BE2C (cell line): ENCODE measurements at regions not wholly inside any gene's neighbourhood (a gene's known extent, or its start where the extent isn't known, plus 50 kb on each side); places are given as distances from the start of the nearest gene placed in this dataset.

Source experiments
- DNase-seq: peaks from one replicate; pipeline ENCODE4 v3.0.0-alpha.2; 2020
- H3K27me3 ChIP-seq: fragments of 250-450 bp; sonication (Bioruptor Pico); 2 replicates; pipeline ENCODE4 v1.5.1; 2020; ENCODE audit warnings: mild to moderate bottlenecking
- H3K36me3 ChIP-seq: fragments of 250-450 bp; sonication (Bioruptor Pico); 2 replicates; pipeline ENCODE4 v1.5.1; 2020; ENCODE audit warnings: mild to moderate bottlenecking
- H3K4me1 ChIP-seq: fragments of 250-450 bp; sonication (Bioruptor Pico); 2 replicates; pipeline ENCODE4 v1.5.1; 2020
- H3K4me3 ChIP-seq: 2 replicates; pipeline ENCODE4 v1.5.1; 2011; ENCODE audit warnings: low read depth, low read length
- H3K9me3 ChIP-seq: fragments of 250-450 bp; sonication (Bioruptor Pico); 2 replicates; pipeline ENCODE4 v1.5.1; 2020
- TF ChIP-seq, protein P1 (sequence below): IDR thresholded peaks from 2 replicates; pipeline ENCODE4 v1.5.1; 2012; ENCODE audit warnings: mild to moderate bottlenecking, low read depth, low read length

DNA sequence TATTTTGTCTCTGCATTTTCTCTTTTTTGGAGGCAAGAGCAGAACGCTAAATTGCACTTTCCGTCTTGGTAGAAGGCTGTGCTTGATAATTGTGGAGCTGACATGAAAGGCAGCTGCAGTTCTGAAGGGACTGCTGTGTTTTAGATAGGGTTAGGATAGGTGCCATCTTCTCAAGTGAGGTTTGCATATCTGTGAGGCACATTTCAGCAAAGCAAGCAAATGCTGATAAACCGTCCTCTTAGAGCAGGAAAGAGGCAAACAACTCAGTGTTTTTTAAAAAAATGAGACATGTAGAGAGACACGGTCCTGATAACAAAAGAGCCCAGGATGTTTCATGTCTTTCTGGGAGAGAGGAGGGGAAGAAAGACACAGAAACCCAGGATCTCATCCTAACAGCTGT lies 217.7 kb downstream of the SOCS6 start:
- Histone ChIP-seq H3K4me1 (no peaks in the 10 kb centered on the region), H3K9me3 (no peaks in the 10 kb centered on the region), H3K4me3 (no peak overlapping the region), H3K36me3 (peaks cover 12% of the 10 kb centered on the region), H3K27me3 (no peaks in the 10 kb centered on the region)
- TF ChIP-seq, protein P1, sequence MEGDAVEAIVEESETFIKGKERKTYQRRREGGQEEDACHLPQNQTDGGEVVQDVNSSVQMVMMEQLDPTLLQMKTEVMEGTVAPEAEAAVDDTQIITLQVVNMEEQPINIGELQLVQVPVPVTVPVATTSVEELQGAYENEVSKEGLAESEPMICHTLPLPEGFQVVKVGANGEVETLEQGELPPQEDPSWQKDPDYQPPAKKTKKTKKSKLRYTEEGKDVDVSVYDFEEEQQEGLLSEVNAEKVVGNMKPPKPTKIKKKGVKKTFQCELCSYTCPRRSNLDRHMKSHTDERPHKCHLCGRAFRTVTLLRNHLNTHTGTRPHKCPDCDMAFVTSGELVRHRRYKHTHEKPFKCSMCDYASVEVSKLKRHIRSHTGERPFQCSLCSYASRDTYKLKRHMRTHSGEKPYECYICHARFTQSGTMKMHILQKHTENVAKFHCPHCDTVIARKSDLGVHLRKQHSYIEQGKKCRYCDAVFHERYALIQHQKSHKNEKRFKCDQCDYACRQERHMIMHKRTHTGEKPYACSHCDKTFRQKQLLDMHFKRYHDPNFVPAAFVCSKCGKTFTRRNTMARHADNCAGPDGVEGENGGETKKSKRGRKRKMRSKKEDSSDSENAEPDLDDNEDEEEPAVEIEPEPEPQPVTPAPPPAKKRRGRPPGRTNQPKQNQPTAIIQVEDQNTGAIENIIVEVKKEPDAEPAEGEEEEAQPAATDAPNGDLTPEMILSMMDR, result no peak
- no peak for DNase-seq

DNA sequence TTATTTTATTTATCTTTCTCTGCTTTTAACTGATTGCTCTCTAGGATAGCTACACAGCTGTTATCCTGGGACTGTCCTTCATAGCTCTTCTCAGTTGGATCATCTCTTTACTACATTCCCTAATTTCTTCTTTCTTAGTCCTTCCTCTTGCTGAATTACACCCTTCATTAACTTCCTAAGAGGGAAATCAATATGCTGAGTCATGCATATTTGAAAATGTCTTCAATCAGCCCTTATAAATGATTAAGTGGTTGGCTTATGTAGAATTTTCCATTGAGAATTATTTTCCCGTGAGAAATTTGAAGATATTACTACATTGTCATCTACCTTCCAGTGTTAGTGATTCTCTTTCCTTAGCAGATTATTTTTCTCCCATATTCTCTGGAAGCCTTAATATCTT lies 214.2 kb downstream of the SOCS6 start:
- Histone ChIP-seq H3K4me1 (no peaks in the 10 kb centered on the region), H3K36me3 (peaks cover 9% of the 10 kb centered on the region; the same call in 1 of the 2 replicates), H3K27me3 (no peaks in the 10 kb centered on the region), H3K4me3 (no peak overlapping the region), H3K9me3 (no peaks in the 10 kb centered on the region)
- TF ChIP-seq, protein P1, result no peak
- DNase-seq, result no peak

DNA sequence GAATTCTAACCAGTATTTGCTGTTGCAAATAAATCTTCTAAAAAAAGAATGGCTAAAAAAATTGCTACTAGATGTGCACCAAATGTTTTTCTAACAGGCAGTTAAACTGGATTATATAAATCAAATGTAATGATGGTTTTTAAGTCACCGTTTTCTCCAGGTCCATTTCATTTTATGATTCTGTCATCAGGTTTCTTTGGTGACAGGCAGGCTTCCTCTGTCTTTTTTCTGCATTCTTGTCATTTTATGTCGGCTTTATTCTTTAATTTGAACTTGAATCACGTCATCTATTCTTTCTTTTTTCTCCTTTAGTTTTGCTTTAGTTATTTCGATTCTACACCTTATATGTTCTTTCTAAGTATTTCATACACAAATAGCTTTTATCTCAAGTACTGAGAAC lies 212.5 kb downstream of the SOCS6 start:
- no peak for DNase-seq
- H3K27me3 ChIP-seq, result no peaks in the 10 kb centered on the region
- no peaks in the 10 kb centered on the region for H3K9me3 ChIP-seq
- peaks cover 1% of the 10 kb centered on the region; the same call in 1 of the 2 replicates for H3K4me1 ChIP-seq
- TF ChIP-seq, protein P1, result no peak
- H3K36me3 ChIP-seq, result peaks cover 6% of the 10 kb centered on the region; the same call in 1 of the 2 replicates
- H3K4me3 ChIP-seq, result no peak overlapping the region

DNA sequence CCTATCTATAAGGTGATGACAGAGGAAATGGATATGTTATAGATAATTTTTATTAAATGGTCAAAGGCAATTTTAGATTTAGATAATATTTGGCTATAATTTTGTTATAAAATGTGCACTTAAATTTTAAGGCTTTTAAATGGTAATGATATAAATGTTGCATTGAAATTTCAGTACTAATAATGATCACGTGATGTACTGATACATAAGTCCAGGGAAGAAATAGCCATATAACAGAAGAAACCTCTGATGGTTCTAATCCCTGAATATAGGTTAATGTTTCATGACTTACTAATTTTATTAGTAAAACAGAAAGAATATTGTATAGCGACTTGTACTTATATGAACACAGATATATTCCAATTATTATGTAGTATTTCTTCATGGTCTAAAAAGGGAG lies 211.9 kb downstream of the SOCS6 start:
- Histone ChIP-seq H3K36me3 (peaks cover 6% of the 10 kb centered on the region; the same call in 1 of the 2 replicates), H3K27me3 (no peaks in the 10 kb centered on the region), H3K9me3 (no peaks in the 10 kb centered on the region), H3K4me1 (peaks cover 7% of the 10 kb centered on the region; the same call in 1 of the 2 replicates), H3K4me3 (no peak overlapping the region)
- no peak for DNase-seq
- TF ChIP-seq, protein P1, result no peak

DNA sequence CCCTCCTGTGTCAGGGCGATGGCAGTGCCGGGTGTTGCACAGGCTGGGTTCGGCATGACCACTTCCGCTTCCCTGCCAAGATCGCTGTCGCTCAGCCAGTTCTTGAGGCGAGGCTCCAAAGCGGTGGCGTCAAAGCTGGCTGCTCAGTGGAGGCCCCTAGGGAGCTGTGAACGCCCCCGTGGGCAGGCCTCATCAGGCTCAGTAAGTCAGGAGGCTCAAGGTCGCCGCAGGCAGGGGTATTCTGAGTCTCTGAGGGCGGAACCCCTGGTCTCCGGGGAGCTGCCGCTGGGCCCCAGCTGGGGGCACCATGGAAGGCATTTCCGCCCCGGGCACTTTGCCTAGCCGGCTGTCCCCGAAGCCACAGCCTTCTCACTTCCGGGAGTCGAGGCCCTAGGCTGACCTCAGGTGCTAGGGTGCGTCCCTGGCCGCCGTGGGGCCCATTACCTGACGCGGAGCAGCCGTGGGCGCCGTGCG lies 210.4 kb downstream of the SOCS6 start:
- Histone ChIP-seq H3K4me1 (peaks cover 7% of the 10 kb centered on the region; the same call in 1 of the 2 replicates), H3K27me3 (no peaks in the 10 kb centered on the region), H3K36me3 (peaks cover 6% of the 10 kb centered on the region; the same call in 1 of the 2 replicates), H3K4me3 (no peak overlapping the region), H3K9me3 (no peaks in the 10 kb centered on the region)
- DNase-seq, result peak; percentile 10
- TF ChIP-seq, protein P1, result no peak

DNA sequence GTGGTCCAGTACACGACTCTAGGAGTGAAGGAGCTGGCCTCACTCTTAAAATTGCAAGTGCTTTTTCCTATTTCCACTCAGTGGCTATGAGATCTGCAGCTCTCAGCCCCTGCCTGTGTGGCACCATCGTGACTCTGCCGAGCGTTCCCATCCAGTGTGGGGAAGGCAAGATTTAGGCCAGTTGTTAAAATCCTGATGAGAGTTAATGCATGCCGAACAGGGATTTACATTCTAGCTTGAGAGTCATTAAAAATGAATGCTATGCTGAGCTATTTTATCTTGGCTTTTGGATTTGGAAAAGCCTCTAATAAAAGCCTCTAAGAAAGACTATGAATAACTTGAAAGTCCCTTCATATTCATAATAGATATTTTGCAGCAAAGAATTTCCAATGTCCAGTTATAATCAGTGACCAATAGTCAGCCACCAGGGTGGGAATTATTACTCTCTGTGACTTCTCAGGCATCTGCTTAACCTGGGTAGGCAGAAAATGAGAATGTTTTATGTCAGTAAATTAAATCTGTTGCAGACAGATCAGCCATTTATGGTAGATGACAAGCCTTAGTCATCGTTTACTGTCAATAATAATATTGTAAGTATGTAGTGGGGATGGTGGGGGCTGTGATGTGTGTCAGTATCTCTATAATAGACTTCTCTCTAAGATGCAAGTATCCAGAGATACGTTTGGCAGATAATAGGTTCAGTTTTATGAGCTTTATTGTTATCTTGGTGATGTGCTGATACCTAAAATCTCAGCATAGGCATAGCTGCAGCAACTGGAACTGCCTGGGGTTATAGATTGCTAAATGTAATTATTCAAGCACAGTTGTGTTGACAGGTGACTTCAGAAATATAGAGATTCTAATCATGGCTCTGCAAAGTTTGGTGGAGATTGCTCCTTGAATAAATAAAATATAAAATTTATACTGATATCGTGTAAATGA lies 207.8 kb downstream of the SOCS6 start:
- peaks cover 14% of the 10 kb centered on the region for H3K36me3 ChIP-seq
- no peak overlapping the region for H3K4me3 ChIP-seq
- peak; percentile 18 for DNase-seq
- H3K4me1 ChIP-seq, result peaks cover 15% of the 10 kb centered on the region
- TF ChIP-seq, protein P1, result no peak
- H3K9me3 ChIP-seq, result no peaks in the 10 kb centered on the region
- H3K27me3 ChIP-seq, result no peaks in the 10 kb centered on the region
